KMS-11 (cell line): ENCODE measurements at regions not wholly inside any gene's neighbourhood (a gene's known extent, or its start where the extent isn't known, plus 50 kb on each side); places are given as distances from the start of the nearest gene placed in this dataset.

Experiments used
- H2AFZ ChIP-seq: fragments of 200-600 bp; sonication (generic); 2 replicates; pipeline ENCODE4 v1.6.1; 2016; ENCODE audit warnings: antibody characterized with exemption, mixed run types, low read depth
- H3K27ac ChIP-seq: fragments of 200-600 bp; sonication (generic); 2 replicates; pipeline ENCODE4 v1.6.1; 2016; ENCODE audit warnings: mild to moderate bottlenecking, mixed run types
- H3K27me3 ChIP-seq: fragments of 200-600 bp; sonication (generic); 2 replicates; pipeline ENCODE4 v1.6.1; 2017; ENCODE audit warnings: mild to moderate bottlenecking, low read depth, mixed run types, moderate library complexity; ENCODE audit not compliant: insufficient read depth
- H3K36me3 ChIP-seq: fragments of 200-600 bp; sonication (generic); 2 replicates; pipeline ENCODE4 v1.6.1; 2017; ENCODE audit warnings: mild to moderate bottlenecking, mixed run types; ENCODE audit not compliant: insufficient read depth
- H3K4me1 ChIP-seq: fragments of 200-600 bp; sonication (generic); 2 replicates; pipeline ENCODE4 v1.6.1; 2016; ENCODE audit warnings: mild to moderate bottlenecking, low read depth, mixed run types; ENCODE audit not compliant: poor library complexity, severe bottlenecking
- H3K4me2 ChIP-seq: fragments of 200-600 bp; sonication (generic); 2 replicates; pipeline ENCODE4 v1.7.0; 2016; ENCODE audit warnings: mild to moderate bottlenecking, mixed run types
- H3K4me3 ChIP-seq: fragments of 200-600 bp; sonication (generic); IDR thresholded peaks from 2 replicates; pipeline ENCODE4 v1.6.1; 2017; ENCODE audit warnings: low read depth, low read length, mixed read lengths; ENCODE audit not compliant: insufficient read depth
- H3K79me2 ChIP-seq: fragments of 200-600 bp; sonication (generic); 2 replicates; pipeline ENCODE4 v1.6.1; 2016; ENCODE audit warnings: low read depth, mixed run types; ENCODE audit not compliant: insufficient read depth
- H3K9ac ChIP-seq: fragments of 200-600 bp; sonication (generic); 2 replicates; pipeline ENCODE4 v1.6.1; 2016; ENCODE audit warnings: mild to moderate bottlenecking, mixed run types
- H4K20me1 ChIP-seq: fragments of 200-600 bp; sonication (generic); 2 replicates; pipeline ENCODE4 v1.6.1; 2016; ENCODE audit warnings: mild to moderate bottlenecking, mixed run types; ENCODE audit not compliant: insufficient read depth
- CTCF ChIP-seq: fragments of 200-600 bp; sonication (generic); conservative IDR thresholded peaks from 2 replicates; pipeline ENCODE4 v1.6.1; 2017; ENCODE audit warnings: low read depth, mild to moderate bottlenecking, antibody characterized with exemption, low read length, moderate library complexity, mixed read lengths

GRCh38 chr2:192828947-192829346, 634.2 kb upstream of the TMEFF2 start:
- H4K20me1 ChIP-seq: no peaks in the 10 kb centered on the region

GRCh38 chr2:192828175-192828574, 633.4 kb upstream of the TMEFF2 start:
- no peaks in the 10 kb centered on the region for H3K4me1 ChIP-seq
- no peak for TF ChIP-seq CTCF

More at GRCh38 chr2:192828947-192829346, 634.2 kb upstream of the TMEFF2 start:
- Histone ChIP-seq H3K4me3 (no peak overlapping the region), H3K27me3 (no peaks in the 10 kb centered on the region), H3K4me1 (no peaks in the 10 kb centered on the region), H3K4me2 (no peak overlapping the region), H3K79me2 (no peaks in the 10 kb centered on the region), H3K9ac (no peak overlapping the region), H3K36me3 (no peaks in the 10 kb centered on the region), H3K27ac (no peak overlapping the region), H2AFZ (no peak overlapping the region)
- no peak for TF ChIP-seq CTCF

GRCh38 chr2:192827735-192828134, 633.0 kb upstream of the TMEFF2 start:
- Histone ChIP-seq H3K79me2 (no peaks in the 10 kb centered on the region), H2AFZ (no peak overlapping the region), H3K4me3 (no peak overlapping the region), H3K27ac (no peak overlapping the region), H3K36me3 (no peaks in the 10 kb centered on the region), H3K9ac (no peak overlapping the region), H3K27me3 (no peaks in the 10 kb centered on the region), H3K4me1 (no peaks in the 10 kb centered on the region), H4K20me1 (no peaks in the 10 kb centered on the region), H3K4me2 (no peak overlapping the region)
- TF ChIP-seq CTCF: no peak

More at GRCh38 chr2:192828175-192828574, 633.4 kb upstream of the TMEFF2 start:
- H3K4me2 ChIP-seq: no peak overlapping the region
- H2AFZ ChIP-seq: no peak overlapping the region
- H4K20me1 ChIP-seq: no peaks in the 10 kb centered on the region
- no peaks in the 10 kb centered on the region for H3K79me2 ChIP-seq
- H3K36me3 ChIP-seq: no peaks in the 10 kb centered on the region
- H3K27ac ChIP-seq: no peak overlapping the region
- no peak overlapping the region for H3K9ac ChIP-seq
- no peaks in the 10 kb centered on the region for H3K27me3 ChIP-seq
- H3K4me3 ChIP-seq: no peak overlapping the region

GRCh38 chr2:192814376-192814775, 619.6 kb upstream of the TMEFF2 start:
- H3K9ac ChIP-seq: no peak overlapping the region
- H4K20me1 ChIP-seq: no peaks in the 10 kb centered on the region
- no peaks in the 10 kb centered on the region for H3K36me3 ChIP-seq
- no peak overlapping the region for H3K27ac ChIP-seq
- no peaks in the 10 kb centered on the region for H3K79me2 ChIP-seq
- no peaks in the 10 kb centered on the region for H3K4me1 ChIP-seq
- no peak overlapping the region for H3K4me3 ChIP-seq
- no peak for TF ChIP-seq CTCF
- H2AFZ ChIP-seq: no peak overlapping the region
- no peak overlapping the region for H3K4me2 ChIP-seq
- H3K27me3 ChIP-seq: no peaks in the 10 kb centered on the region
